ENCODE measurements at regions not wholly inside any gene's neighbourhood (a gene's known extent, or its start where the extent isn't known, plus 50 kb on each side); places are given as distances from the start of the nearest gene placed in this dataset.
A peak's percentile ranks its signal among the peaks of the same experiment; 100 is the strongest.

- Histone ChIP-seq H3K4me1 (ENCODE audit: control insufficient read depth, extremely low read depth, insufficient read depth, low read length) (no peaks in the 10 kb centered on the region), H2AFZ (ENCODE audit: low read length) (no peak overlapping the region), H3K9ac (ENCODE audit: insufficient read depth, low read length) (no peak overlapping the region), H4K20me1 (ENCODE audit: control insufficient read depth, extremely low read depth, insufficient read depth, low read length) (no peaks in the 10 kb centered on the region), H3K4me3 (replicated peaks in 1 of 4; ENCODE audit: control extremely low read depth in 1 of 4, insufficient read depth in 1 of 4, low read depth in 3 of 4, low read length in 4 of 4) (no peak overlapping the region), H3K4me2 (ENCODE audit: extremely low read depth, insufficient read depth, low read length) (no peak overlapping the region), H3K9me3 (ENCODE audit: control insufficient read depth, insufficient read depth, low read depth, low read length) (no peaks in the 10 kb centered on the region), H3K79me2 (ENCODE audit: control insufficient read depth, insufficient read depth, low read length) (no peaks in the 10 kb centered on the region), H3K27ac (ENCODE audit: insufficient read depth, low read length) (no peak overlapping the region), H3K36me3 (ENCODE audit: control insufficient read depth, insufficient read depth, low read length) (no peaks in the 10 kb centered on the region), H3K27me3 (ENCODE audit: control insufficient read depth, insufficient read depth, low read length) (no peaks in the 10 kb centered on the region)
- no peak for DNase-seq (ENCODE audit: low read depth in 2 of 2)
- TF ChIP-seq EZH2 (IDR thresholded peaks at IDR 0.05; ENCODE audit: low read length, missing control alignments) (no peak), CTCF (conservative IDR thresholded peaks at IDR 0.05 in 1 of 2, IDR thresholded peaks at IDR 0.05 in 1 of 2; ENCODE audit: low read depth in 1 of 2, low read length in 2 of 2) (no peak)
Measured at GRCh38 chr15:96733721-96734120, 403.2 kb downstream of the NR2F2 start.

DNA sequence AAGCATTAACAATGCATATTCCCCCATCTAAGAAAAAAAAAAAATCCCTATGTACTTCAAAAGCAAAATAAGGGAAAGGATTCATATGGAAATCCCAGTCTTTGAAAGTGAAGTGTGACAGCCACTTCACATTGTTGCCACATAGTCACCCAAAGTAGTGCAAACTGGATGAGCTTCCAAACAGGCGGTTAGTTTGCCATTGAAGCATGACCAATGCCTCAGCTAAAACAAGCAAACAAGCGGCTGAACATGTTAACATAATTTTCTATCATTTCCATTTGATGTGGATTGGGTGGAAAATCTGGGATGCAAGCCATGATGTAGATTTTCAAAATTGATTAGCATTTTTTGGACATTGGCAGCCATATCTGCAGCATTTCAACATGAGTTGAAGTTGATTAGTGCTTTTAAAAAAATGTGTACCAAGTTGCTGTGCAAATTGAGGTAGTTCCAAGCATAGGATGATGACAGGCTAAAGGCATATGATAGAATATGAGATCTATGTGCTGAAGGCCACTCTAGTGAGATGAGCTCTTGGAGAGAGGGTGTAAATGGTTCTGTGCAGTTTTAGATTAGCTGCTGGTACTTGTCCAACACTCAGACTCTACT is 405.2 kb downstream of the NR2F2 start:
- Histone ChIP-seq H3K9ac (ENCODE audit: insufficient read depth, low read length) (no peak overlapping the region), H3K9me3 (ENCODE audit: control insufficient read depth, insufficient read depth, low read depth, low read length) (no peaks in the 10 kb centered on the region), H3K4me1 (ENCODE audit: control insufficient read depth, extremely low read depth, insufficient read depth, low read length) (no peaks in the 10 kb centered on the region), H3K4me2 (ENCODE audit: extremely low read depth, insufficient read depth, low read length) (no peak overlapping the region), H3K27ac (ENCODE audit: insufficient read depth, low read length) (no peak overlapping the region), H3K27me3 (ENCODE audit: control insufficient read depth, insufficient read depth, low read length) (no peaks in the 10 kb centered on the region), H3K79me2 (ENCODE audit: control insufficient read depth, insufficient read depth, low read length) (no peaks in the 10 kb centered on the region), H3K4me3 (replicated peaks in 1 of 4; ENCODE audit: control extremely low read depth in 1 of 4, insufficient read depth in 1 of 4, low read depth in 3 of 4, low read length in 4 of 4) (no peak overlapping the region), H2AFZ (ENCODE audit: low read length) (no peak overlapping the region), H4K20me1 (ENCODE audit: control insufficient read depth, extremely low read depth, insufficient read depth, low read length) (no peaks in the 10 kb centered on the region), H3K36me3 (ENCODE audit: control insufficient read depth, insufficient read depth, low read length) (no peaks in the 10 kb centered on the region)
- TF ChIP-seq CTCF (conservative IDR thresholded peaks at IDR 0.05 in 1 of 2, IDR thresholded peaks at IDR 0.05 in 1 of 2; ENCODE audit: low read depth in 1 of 2, low read length in 2 of 2) (no peak), EZH2 (IDR thresholded peaks at IDR 0.05; ENCODE audit: low read length, missing control alignments) (no peak)
- no peak for DNase-seq (ENCODE audit: low read depth in 2 of 2)

DNA sequence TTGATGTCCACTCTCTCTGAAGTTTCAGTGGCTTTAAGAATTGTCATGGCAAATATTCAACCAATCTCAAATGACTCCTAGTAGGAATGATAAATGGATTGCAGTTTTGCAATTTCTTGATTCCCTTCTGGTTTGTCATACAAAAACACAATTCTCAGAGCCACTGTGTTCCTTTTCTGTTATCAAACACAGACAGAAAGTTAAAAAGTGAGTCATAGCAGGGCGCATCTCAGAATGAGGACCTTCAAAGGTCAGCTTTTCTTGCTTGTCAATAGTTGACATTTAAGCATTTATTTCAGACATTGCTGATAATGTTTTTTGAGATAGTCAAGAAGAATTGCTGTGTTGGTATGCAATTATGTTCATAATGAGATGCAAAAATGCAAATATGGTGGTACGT is 405.9 kb downstream of the NR2F2 start:
- Histone ChIP-seq H2AFZ (ENCODE audit: low read length) (no peak overlapping the region), H3K4me3 (replicated peaks in 1 of 4; ENCODE audit: control extremely low read depth in 1 of 4, insufficient read depth in 1 of 4, low read depth in 3 of 4, low read length in 4 of 4) (no peak overlapping the region), H3K4me1 (ENCODE audit: control insufficient read depth, extremely low read depth, insufficient read depth, low read length) (no peaks in the 10 kb centered on the region), H3K36me3 (ENCODE audit: control insufficient read depth, insufficient read depth, low read length) (no peaks in the 10 kb centered on the region), H3K4me2 (ENCODE audit: extremely low read depth, insufficient read depth, low read length) (no peak overlapping the region), H3K27ac (ENCODE audit: insufficient read depth, low read length) (no peak overlapping the region), H3K9ac (ENCODE audit: insufficient read depth, low read length) (no peak overlapping the region), H3K9me3 (ENCODE audit: control insufficient read depth, insufficient read depth, low read depth, low read length) (no peaks in the 10 kb centered on the region), H4K20me1 (ENCODE audit: control insufficient read depth, extremely low read depth, insufficient read depth, low read length) (no peaks in the 10 kb centered on the region), H3K79me2 (ENCODE audit: control insufficient read depth, insufficient read depth, low read length) (no peaks in the 10 kb centered on the region), H3K27me3 (ENCODE audit: control insufficient read depth, insufficient read depth, low read length) (no peaks in the 10 kb centered on the region)
- TF ChIP-seq CTCF (conservative IDR thresholded peaks at IDR 0.05 in 1 of 2, IDR thresholded peaks at IDR 0.05 in 1 of 2; ENCODE audit: low read depth in 1 of 2, low read length in 2 of 2) (no peak), EZH2 (IDR thresholded peaks at IDR 0.05; ENCODE audit: low read length, missing control alignments) (no peak)
- peak in 1 of 2 donors; percentile 4 for DNase-seq (ENCODE audit: low read depth in 2 of 2)

Measured in fibroblast of lung (primary cell).